H1 (cell line): ENCODE measurements at regions not wholly inside any gene's neighbourhood (a gene's known extent, or its start where the extent isn't known, plus 50 kb on each side); places are given as distances from the start of the nearest gene placed in this dataset.
A peak's percentile ranks its signal among the peaks of the same experiment; 100 is the strongest.

Experiments used
- CTCF ChIA-PET: fragments of 300-600 bp; sonication (Branson Sonifier 250); formaldehyde crosslinking; loops from one replicate; lab custom pipeline; 2021; ENCODE audit not compliant: partially characterized antibody; lab: Charles Lee
- POLR2A ChIA-PET: fragments of 300-600 bp; sonication (Branson Sonifier 250); formaldehyde crosslinking; loops from one replicate; lab custom pipeline; 2021; ENCODE audit warnings: inconsistent platforms; ENCODE audit not compliant: partially characterized antibody; lab: Charles Lee
- DNase-seq, 2 experiments: peaks; one replicate each; pipeline versions ENCODE4 v3.0.0 to v3.0.0-alpha.2; 2010 to 2022; ENCODE audit warnings: low spot score in 2 of 2, low read depth in 1 of 2, mixed read lengths in 1 of 2
- FAIRE-seq: peaks from 2 replicates; lab custom pipeline; 2011; peaks lifted over from hg19 to GRCh38; lab: Jason Lieb, UNC
- H2AFZ ChIP-seq: 2 replicates; pipeline ENCODE4 v1.8.1; 2012; ENCODE audit warnings: low read length, inconsistent platforms
- H2AK5ac ChIP-seq: 2 replicates; pipeline ENCODE4 v1.6.1; 2013; ENCODE audit warnings: low read depth, low read length
- H2BK120ac ChIP-seq: replicated peaks from 2 replicates; pipeline ENCODE3; 2013; ENCODE audit warnings: low read depth, low read length, inconsistent platforms
- H2BK12ac ChIP-seq: 2 replicates; pipeline ENCODE4 v1.6.1; 2013; ENCODE audit warnings: low read depth, low read length
- H2BK15ac ChIP-seq: 2 replicates; pipeline ENCODE4 v1.6.1; 2013; ENCODE audit warnings: low read length
- H2BK20ac ChIP-seq: 2 replicates; pipeline ENCODE4 v1.6.1; 2013; ENCODE audit warnings: low read length
- H2BK5ac ChIP-seq: 2 replicates; pipeline ENCODE4 v1.6.1; 2013; ENCODE audit warnings: low read depth, low read length
- H3K14ac ChIP-seq: 2 replicates; pipeline ENCODE4 v1.6.1; 2013; ENCODE audit warnings: inconsistent platforms; ENCODE audit not compliant: insufficient read length
- H3K18ac ChIP-seq: 2 replicates; pipeline ENCODE4 v1.6.1; 2013; ENCODE audit warnings: low read length; ENCODE audit errors: extremely low read depth
- H3K23ac ChIP-seq: 2 replicates; pipeline ENCODE4 v1.6.1; 2013; ENCODE audit warnings: inconsistent platforms; ENCODE audit not compliant: insufficient read length
- H3K23me2 ChIP-seq: 2 replicates; pipeline ENCODE4 v1.6.1; 2013; ENCODE audit warnings: low read depth, low read length
- H3K27ac ChIP-seq: 2 replicates; pipeline ENCODE4 v1.6.1; 2011; ENCODE audit warnings: low read depth, low read length, inconsistent platforms
- H3K27me3 ChIP-seq, 4 experiments: replicated peaks in 1 of 4; 1 replicate in 1 of 4; 2 replicates in 3 of 4; pipeline versions ENCODE4 v1.6.1 to v1.8.1; 2011 to 2013; ENCODE audit warnings: low read length in 3 of 4, mild to moderate bottlenecking in 3 of 4, inconsistent platforms in 2 of 4, mixed read lengths in 2 of 4, moderate library complexity in 1 of 4; ENCODE audit not compliant: control insufficient read depth in 3 of 4, insufficient read depth in 3 of 4; ENCODE audit errors: extremely low read depth in 1 of 4
- H3K36me3 ChIP-seq, 4 experiments: 2 replicates each; pipeline versions ENCODE4 v1.6.1 to v1.8.1; 2011 to 2013; ENCODE audit warnings: mild to moderate bottlenecking in 4 of 4, low read length in 3 of 4, moderate library complexity in 2 of 4, control low read depth in 1 of 4, inconsistent platforms in 1 of 4; ENCODE audit not compliant: insufficient read depth in 4 of 4, control insufficient read depth in 2 of 4
- H3K4ac ChIP-seq: replicated peaks from 2 replicates; pipeline ENCODE3; 2013; ENCODE audit warnings: low read length, low read depth, mixed read lengths, inconsistent platforms; ENCODE audit not compliant: insufficient read length
- H3K4me1 ChIP-seq, 4 experiments: replicated peaks in 1 of 4; 1 replicate in 1 of 4; 2 replicates in 3 of 4; pipeline versions ENCODE4 v1.6.1 to v1.8.1; 2011 to 2013; ENCODE audit warnings: low read length in 3 of 4, inconsistent platforms in 2 of 4, mixed read lengths in 1 of 4; ENCODE audit not compliant: insufficient read depth in 4 of 4, control insufficient read depth in 3 of 4
- H3K4me2 ChIP-seq, 2 experiments: 2 replicates each; pipeline versions ENCODE4 v1.6.1 to v1.8.1; 2011 to 2013; ENCODE audit warnings: low read depth in 2 of 2, low read length in 2 of 2, control low read depth in 1 of 2, inconsistent platforms in 1 of 2, mild to moderate bottlenecking in 1 of 2; ENCODE audit not compliant: insufficient read depth in 1 of 2
- H3K4me3 ChIP-seq, 4 experiments: fragments of 200-600, 300-600 bp in 1 of 4; sonication (generic), shearing (Covaris generic), sonication (Bioruptor Twin) in 1 of 4; 2 replicates each; pipeline versions ENCODE4 v1.5.1 to v1.8.1; 2011 to 2016; ENCODE audit warnings: low read length in 4 of 4, low read depth in 3 of 4, control low read depth in 2 of 4, inconsistent platforms in 2 of 4, mild to moderate bottlenecking in 2 of 4, mixed read lengths in 1 of 4, moderate library complexity in 1 of 4; ENCODE audit not compliant: insufficient read depth in 2 of 4; ENCODE audit errors: extremely low read depth in 1 of 4
- H3K56ac ChIP-seq: replicated peaks from 2 replicates; pipeline ENCODE3; 2013; ENCODE audit warnings: low read depth, mild to moderate bottlenecking, mixed read lengths, low read length, inconsistent platforms; ENCODE audit not compliant: insufficient read length
- H3K79me1 ChIP-seq: 2 replicates; pipeline ENCODE4 v1.6.1; 2013; ENCODE audit warnings: low read depth, low read length, control low read depth
- H3K79me2 ChIP-seq, 2 experiments: 2 replicates each; pipeline versions ENCODE4 v1.6.1 to v1.8.1; 2012 to 2013; ENCODE audit warnings: low read length in 2 of 2, mild to moderate bottlenecking in 2 of 2, inconsistent platforms in 1 of 2; ENCODE audit not compliant: insufficient read depth in 2 of 2, control insufficient read depth in 1 of 2
- H3K9ac ChIP-seq, 4 experiments: replicated peaks in 1 of 4; 1 replicate in 1 of 4; 2 replicates in 3 of 4; pipeline versions ENCODE4 v1.6.1 to v1.8.1; 2011 to 2013; ENCODE audit warnings: low read depth in 3 of 4, low read length in 3 of 4, control low read depth in 2 of 4, mild to moderate bottlenecking in 2 of 4, moderate library complexity in 2 of 4, inconsistent platforms in 1 of 4; ENCODE audit errors: extremely low read depth in 1 of 4
- H3K9me3 ChIP-seq, 2 experiments: 2 replicates each; pipeline versions ENCODE4 v1.6.1 to v1.8.1; 2012 to 2013; ENCODE audit warnings: mild to moderate bottlenecking in 2 of 2, moderate library complexity in 2 of 2, control low read depth in 1 of 2, inconsistent platforms in 1 of 2, low read depth in 1 of 2, low read length in 1 of 2, mixed read lengths in 1 of 2; ENCODE audit not compliant: insufficient read depth in 2 of 2
- H4K20me1 ChIP-seq, 2 experiments: replicated peaks in 1 of 2; 2 replicates each; pipeline versions ENCODE3 to v1.8.1; 2011 to 2013; ENCODE audit warnings: inconsistent platforms in 2 of 2, low read length in 2 of 2, mild to moderate bottlenecking in 1 of 2; ENCODE audit not compliant: insufficient read depth in 2 of 2, control insufficient read depth in 1 of 2
- H4K5ac ChIP-seq: 2 replicates; pipeline ENCODE4 v1.6.1; 2013; ENCODE audit warnings: low read length, low read depth, mixed read lengths, inconsistent platforms; ENCODE audit not compliant: insufficient read length
- H4K8ac ChIP-seq: 2 replicates; pipeline ENCODE4 v1.8.0; 2013; ENCODE audit warnings: mild to moderate bottlenecking, moderate library complexity, low read length, inconsistent platforms; ENCODE audit not compliant: insufficient read depth; ENCODE audit errors: extremely low read depth
- H4K91ac ChIP-seq: replicated peaks from 2 replicates; pipeline ENCODE3; 2013; ENCODE audit warnings: low read length, mixed read lengths, inconsistent platforms; ENCODE audit not compliant: insufficient read length
- BACH1 ChIP-seq: IDR thresholded peaks from 2 replicates; pipeline ENCODE4 v1.6.1; 2012; ENCODE audit warnings: low read length, improper control_type of control experiment
- CHD2 ChIP-seq: IDR thresholded peaks from 2 replicates; pipeline ENCODE4 v1.6.1; 2012; ENCODE audit warnings: low read length, improper control_type of control experiment
- WGBS, 2 experiments: shearing (Covaris generic) in 1 of 2; methylation state at CpG; one replicate each; pipeline versions ENCODE4 v1.1.6 to v1.1.7; 2013 to 2015; ENCODE audit warnings: low lambda C conversion rate in 2 of 2, mixed read lengths in 2 of 2, inconsistent platforms in 1 of 2, low coverage in 1 of 2, missing lambda C conversion rate in 1 of 2; ENCODE audit not compliant: insufficient replicate concordance in 2 of 2, insufficient coverage in 1 of 2, insufficient read length in 1 of 2; ENCODE audit errors: extremely low coverage in 1 of 2, missing lambda C conversion rate in 1 of 2; 5-methylcytosine and 5-hydroxymethylcytosine counted together

- FAIRE-seq (no peak), DNase-seq (peak in 1 of 2 experiments; percentile 70)
- Histone ChIP-seq H2AFZ (no peak overlapping the region), H3K9ac (no peak overlapping the region), H3K79me2 (no peaks in the 10 kb centered on the region), H3K4ac (no peak overlapping the region), H2BK20ac (peak overlapping the region; percentile 95), H3K4me3 (no peak overlapping the region; a peak in 1 of 8 replicates), H4K8ac (no peak overlapping the region), H3K18ac (peak overlapping the region; percentile 72; the same call in 1 of the 2 replicates), H2AK5ac (peak overlapping the region; percentile 76; the same call in 1 of the 2 replicates), H3K23me2 (peaks cover 2% of the 10 kb centered on the region; the same call in 1 of the 2 replicates), H3K79me1 (no peaks in the 10 kb centered on the region), H4K5ac (no peak overlapping the region), H4K20me1 (no peaks in the 10 kb centered on the region), H3K23ac (no peak overlapping the region), H2BK5ac (peak overlapping the region; percentile 76; the same call in 1 of the 2 replicates), H3K9me3 (peaks cover 0 to under 1% of the 10 kb centered on the region in 2 experiments; a peak in 1 of 4 replicates), H3K56ac (no peak overlapping the region), H2BK120ac (peak overlapping the region; percentile 81), H3K36me3 (no peaks in the 10 kb centered on the region), H3K27ac (no peak overlapping the region), H3K14ac (no peak overlapping the region), H2BK12ac (peak overlapping the region; percentile 97), H3K4me1 (peaks cover 6 to 23% (median 11%) of the 10 kb centered on the region in 4 experiments), H3K27me3 (no peaks in the 10 kb centered on the region), H2BK15ac (no peak overlapping the region), H3K4me2 (peak overlapping the region; percentile 25 to 52; a peak in 3 of 4 replicates), H4K91ac (peak overlapping the region; percentile 32)
- 54% methylated on average over 10 of the region's 10 CpGs; no CpG with 5 or more reads in 1 of the 2 experiments for WGBS, 2 experiments
- ChIA-PET POLR2A (no interaction called here), CTCF (interaction anchor here (1.4 to 1.7 kb wide), 2 partner anchors 328 to 616 kb away, joined by 5 read pairs; no protein-coding TSS in a partner anchor)
- TF ChIP-seq CHD2 (no peak), BACH1 (no peak)
These were observed 507.5 kb upstream of the SULF2 start for GRCh38 chr20:48292806-48293205.
